ENCODE measurements at regions not wholly inside any gene's neighbourhood (a gene's known extent, or its start where the extent isn't known, plus 50 kb on each side); places are given as distances from the start of the nearest gene placed in this dataset.

GRCh38 chr6:4451718-4452117 lies 316.3 kb upstream of the ECI2 start:
- ChIA-PET POLR2A (no interaction called here), CTCF (no interaction called here)
- Histone ChIP-seq H3K27me3 (ENCODE audit: control insufficient read depth, insufficient read depth, low read length) (no peaks in the 10 kb centered on the region), H3K27ac (ENCODE audit: low read depth, low read length) (no peak overlapping the region), H3K4me3 (ENCODE audit: low read depth, low read length) (no peak overlapping the region), H3K9me3 (ENCODE audit: control insufficient read depth, insufficient read depth, low read length) (peaks cover 2% of the 10 kb centered on the region; the same call in 1 of the 2 replicates)
- TF ChIP-seq CTCF (IDR thresholded peaks at IDR 0.05; ENCODE audit: low read depth, low read length): no peak
- DNase-seq (ENCODE audit: low read depth, low spot score): no peak

- CTCF ChIA-PET: no interaction called here
These were observed 315.7 kb upstream of the ECI2 start for GRCh38 chr6:4451081-4451480.

GRCh38 chr6:4450237-4450636 lies 314.9 kb upstream of the ECI2 start:
- H3K9me3 ChIP-seq (ENCODE audit: control insufficient read depth, insufficient read depth, low read length): no peaks in the 10 kb centered on the region; the same call in 1 of the 2 replicates
- CTCF ChIA-PET: interaction anchor here (0.6 kb wide), 2 partner anchors 9 to 27 kb away, joined by 3 to 4 read pairs; no protein-coding TSS in a partner anchor
- no peaks in the 10 kb centered on the region for H3K27me3 ChIP-seq (ENCODE audit: control insufficient read depth, insufficient read depth, low read length)
- no peak overlapping the region for H3K4me3 ChIP-seq (ENCODE audit: low read depth, low read length)
- no peak overlapping the region for H3K27ac ChIP-seq (ENCODE audit: low read depth, low read length)
- no peak for TF ChIP-seq CTCF (IDR thresholded peaks at IDR 0.05; ENCODE audit: low read depth, low read length)
- DNase-seq (ENCODE audit: low read depth, low spot score): no peak
- POLR2A ChIA-PET: no interaction called here

More at GRCh38 chr6:4451081-4451480, 315.7 kb upstream of the ECI2 start:
- POLR2A ChIA-PET: no interaction called here
- Histone ChIP-seq H3K9me3 (ENCODE audit: control insufficient read depth, insufficient read depth, low read length) (no peaks in the 10 kb centered on the region; the same call in 1 of the 2 replicates), H3K27me3 (ENCODE audit: control insufficient read depth, insufficient read depth, low read length) (no peaks in the 10 kb centered on the region), H3K27ac (ENCODE audit: low read depth, low read length) (no peak overlapping the region), H3K4me3 (ENCODE audit: low read depth, low read length) (no peak overlapping the region)
- TF ChIP-seq CTCF (IDR thresholded peaks at IDR 0.05; ENCODE audit: low read depth, low read length): no peak
- no peak for DNase-seq (ENCODE audit: low read depth, low spot score)

GRCh38 chr6:4449409-4449808 lies 314.0 kb upstream of the ECI2 start:
- ChIA-PET POLR2A (no interaction called here), CTCF (no interaction called here)
- Histone ChIP-seq H3K4me3 (ENCODE audit: low read depth, low read length) (no peak overlapping the region), H3K27me3 (ENCODE audit: control insufficient read depth, insufficient read depth, low read length) (no peaks in the 10 kb centered on the region), H3K27ac (ENCODE audit: low read depth, low read length) (no peak overlapping the region), H3K9me3 (ENCODE audit: control insufficient read depth, insufficient read depth, low read length) (no peaks in the 10 kb centered on the region; the same call in 1 of the 2 replicates)
- TF ChIP-seq CTCF (IDR thresholded peaks at IDR 0.05; ENCODE audit: low read depth, low read length): no peak
- no peak for DNase-seq (ENCODE audit: low read depth, low spot score)

GRCh38 chr6:4448841-4449240 lies 313.5 kb upstream of the ECI2 start:
- Histone ChIP-seq H3K4me3 (ENCODE audit: low read depth, low read length) (no peak overlapping the region), H3K27me3 (ENCODE audit: control insufficient read depth, insufficient read depth, low read length) (no peaks in the 10 kb centered on the region), H3K27ac (ENCODE audit: low read depth, low read length) (no peak overlapping the region), H3K9me3 (ENCODE audit: control insufficient read depth, insufficient read depth, low read length) (no peaks in the 10 kb centered on the region; the same call in 1 of the 2 replicates)
- no peak for TF ChIP-seq CTCF (IDR thresholded peaks at IDR 0.05; ENCODE audit: low read depth, low read length)
- no peak for DNase-seq (ENCODE audit: low read depth, low spot score)
- CTCF ChIA-PET: no interaction called here
- POLR2A ChIA-PET: no interaction called here
